ENCODE measurements at regions not wholly inside any gene's neighbourhood (a gene's known extent, or its start where the extent isn't known, plus 50 kb on each side); places are given as distances from the start of the nearest gene placed in this dataset.

DNA sequence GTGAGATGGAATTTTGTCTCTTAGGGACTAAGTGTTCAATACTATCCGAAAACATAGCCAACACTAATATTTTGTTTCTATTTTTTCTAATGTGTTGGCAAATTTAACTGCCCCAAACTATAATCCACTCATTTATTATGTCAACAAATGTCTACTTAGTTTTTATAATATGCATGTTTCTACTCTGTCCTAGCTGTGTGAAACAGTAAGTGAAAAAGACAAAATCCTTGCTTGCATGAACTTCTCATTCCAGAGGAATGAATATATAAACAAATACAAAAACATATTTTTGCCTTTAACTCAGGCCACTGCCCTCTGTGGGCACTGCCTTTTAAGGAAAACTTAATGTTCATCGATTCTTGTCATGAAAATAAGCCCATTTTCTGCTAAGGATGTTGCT is 1275.4 kb upstream of the CDH18 start:
- TF ChIP-seq EZH2phosphoT487 (IDR thresholded peaks at IDR 0.05; ENCODE audit: insufficient read depth, low read depth) (no peak), EZH2 (IDR thresholded peaks at IDR 0.05; ENCODE audit: insufficient read depth, poor library complexity, severe bottlenecking) (no peak)
